HepG2 (cell line): ENCODE measurements at regions not wholly inside any gene's neighbourhood (a gene's known extent, or its start where the extent isn't known, plus 50 kb on each side); places are given as distances from the start of the nearest gene placed in this dataset.

Experiments
- ATF7 ChIP-seq, 2 experiments: fragments of 450-650 bp in 1 of 2; sonication (generic) in 1 of 2; formaldehyde crosslinking in 1 of 2; IDR thresholded peaks; 2 replicates each; pipeline versions ENCODE4 v1.4.0 to v1.6.1; 2016 to 2020; ENCODE audit warnings: antibody characterized with exemption in 1 of 2, mild to moderate bottlenecking in 1 of 2, missing genetic modification reagents in 1 of 2
- DNMT1 ChIP-seq: sonication (generic); formaldehyde crosslinking; IDR thresholded peaks from 2 replicates; pipeline ENCODE4 v1.5.1; 2020; ENCODE audit warnings: mild to moderate bottlenecking, missing genetic modification reagents
- KLF11 ChIP-seq: IDR thresholded peaks from 2 replicates; pipeline ENCODE4 v1.6.1; 2016; ENCODE audit warnings: missing compliant biosample characterization
- MED8 ChIP-seq: sonication (generic); formaldehyde crosslinking; IDR thresholded peaks from 2 replicates; pipeline ENCODE4 v1.8.1; 2023; ENCODE audit warnings: mild to moderate bottlenecking, missing genetic modification reagents; ENCODE audit not compliant: insufficient replicate concordance
- NFIB ChIP-seq: sonication (generic); formaldehyde crosslinking; IDR thresholded peaks from 2 replicates; pipeline ENCODE4 v1.9.0; 2021; ENCODE audit warnings: missing genetic modification reagents, mild to moderate bottlenecking, borderline replicate concordance
- NR2C2 ChIP-seq: sonication (generic); formaldehyde crosslinking; IDR thresholded peaks from 2 replicates; pipeline ENCODE4 v1.4.0; 2020; ENCODE audit warnings: missing genetic modification reagents, mild to moderate bottlenecking, moderate library complexity, borderline replicate concordance
- ZNF543 ChIP-seq: sonication (generic); formaldehyde crosslinking; IDR thresholded peaks from 2 replicates; pipeline ENCODE4 v1.4.0; 2020; ENCODE audit warnings: mild to moderate bottlenecking, missing genetic modification reagents
- ZNF549 ChIP-seq: sonication (generic); formaldehyde crosslinking; IDR thresholded peaks from 2 replicates; pipeline ENCODE4 v1.5.0; 2020; ENCODE audit warnings: missing genetic modification reagents
- ZNF713 ChIP-seq: sonication (generic); formaldehyde crosslinking; IDR thresholded peaks from 2 replicates; pipeline ENCODE4 v1.4.0; 2020; ENCODE audit warnings: mild to moderate bottlenecking, missing genetic modification reagents
- ZNF879 ChIP-seq: sonication (generic); formaldehyde crosslinking; IDR thresholded peaks from 2 replicates; pipeline ENCODE4 v1.8.1; 2023; ENCODE audit warnings: missing genetic modification reagents
- TF ChIP-seq, protein P1 (sequence below): sonication (generic); formaldehyde crosslinking; IDR thresholded peaks from 2 replicates; pipeline ENCODE4 v1.5.0; 2020; ENCODE audit warnings: mild to moderate bottlenecking, missing genetic modification reagents, moderate library complexity
- TF ChIP-seq, protein P2 (sequence below): sonication (generic); formaldehyde crosslinking; IDR thresholded peaks from 2 replicates; pipeline ENCODE4 v1.5.0; 2020; ENCODE audit warnings: missing genetic modification reagents, mild to moderate bottlenecking, borderline replicate concordance
- TF ChIP-seq, protein P3 (sequence below): sonication (generic); formaldehyde crosslinking; IDR thresholded peaks from 2 replicates; pipeline ENCODE4 v1.5.0; 2020; ENCODE audit warnings: mild to moderate bottlenecking, missing genetic modification reagents
- TF ChIP-seq, protein P4 (sequence below): sonication (generic); formaldehyde crosslinking; IDR thresholded peaks from 2 replicates; pipeline ENCODE4 v1.4.0; 2020; ENCODE audit warnings: mild to moderate bottlenecking, missing genetic modification reagents
- TF ChIP-seq, protein P5 (sequence below): sonication (generic); formaldehyde crosslinking; IDR thresholded peaks from 2 replicates; pipeline ENCODE4 v1.4.0; 2020; ENCODE audit warnings: mild to moderate bottlenecking, missing genetic modification reagents

DNA sequence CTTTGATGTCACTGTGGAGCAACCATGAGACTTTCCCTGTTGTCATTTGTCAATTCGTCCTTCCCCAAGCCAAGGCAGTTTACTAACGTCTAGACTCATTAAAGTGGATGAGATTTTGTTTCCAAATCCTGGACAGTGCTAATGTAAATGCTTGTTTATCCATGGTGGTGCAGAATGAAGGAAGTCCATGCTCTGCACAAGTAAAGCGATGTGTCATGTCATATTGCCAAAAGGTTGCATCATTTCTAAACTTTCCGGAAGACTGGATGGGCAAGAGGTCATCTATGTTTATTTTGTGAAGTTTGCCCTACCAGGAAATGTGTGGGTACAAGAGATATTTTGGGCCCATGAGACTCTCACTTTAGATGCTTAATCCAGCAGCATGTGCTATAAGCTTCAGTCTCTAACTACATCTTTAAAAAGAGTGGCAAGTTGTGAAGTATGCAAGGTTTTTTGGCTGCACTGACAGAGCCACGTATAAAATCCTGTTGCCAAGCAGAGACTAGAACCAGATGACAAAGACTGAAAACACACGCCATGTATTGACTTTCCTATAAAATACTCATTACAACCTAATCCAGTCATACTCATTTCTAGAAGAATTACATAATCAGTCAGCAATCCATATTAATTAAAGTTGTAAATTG, 72.1 kb upstream of the FNDC3B start (continued):
- TF ChIP-seq, protein P1, sequence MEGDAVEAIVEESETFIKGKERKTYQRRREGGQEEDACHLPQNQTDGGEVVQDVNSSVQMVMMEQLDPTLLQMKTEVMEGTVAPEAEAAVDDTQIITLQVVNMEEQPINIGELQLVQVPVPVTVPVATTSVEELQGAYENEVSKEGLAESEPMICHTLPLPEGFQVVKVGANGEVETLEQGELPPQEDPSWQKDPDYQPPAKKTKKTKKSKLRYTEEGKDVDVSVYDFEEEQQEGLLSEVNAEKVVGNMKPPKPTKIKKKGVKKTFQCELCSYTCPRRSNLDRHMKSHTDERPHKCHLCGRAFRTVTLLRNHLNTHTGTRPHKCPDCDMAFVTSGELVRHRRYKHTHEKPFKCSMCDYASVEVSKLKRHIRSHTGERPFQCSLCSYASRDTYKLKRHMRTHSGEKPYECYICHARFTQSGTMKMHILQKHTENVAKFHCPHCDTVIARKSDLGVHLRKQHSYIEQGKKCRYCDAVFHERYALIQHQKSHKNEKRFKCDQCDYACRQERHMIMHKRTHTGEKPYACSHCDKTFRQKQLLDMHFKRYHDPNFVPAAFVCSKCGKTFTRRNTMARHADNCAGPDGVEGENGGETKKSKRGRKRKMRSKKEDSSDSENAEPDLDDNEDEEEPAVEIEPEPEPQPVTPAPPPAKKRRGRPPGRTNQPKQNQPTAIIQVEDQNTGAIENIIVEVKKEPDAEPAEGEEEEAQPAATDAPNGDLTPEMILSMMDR (CRISPR knock-in tag): no peak
- TF ChIP-seq DNMT1 (CRISPR knock-in tag) (no peak), ZNF879 (no peak), ZNF713 (CRISPR knock-in tag) (no peak), NFIB (CRISPR knock-in tag) (no peak), ZNF549 (CRISPR knock-in tag) (no peak), KLF11 (no peak), MED8 (CRISPR knock-in tag) (peak; percentile 90), NR2C2 (CRISPR knock-in tag) (peak; percentile 93), ZNF543 (CRISPR knock-in tag) (no peak), ATF7 (IDR thresholded peaks at IDR 0.05) (peak; percentile 95), ATF7 (CRISPR knock-in tag; IDR thresholded peaks at IDR 0.05) (peak; percentile 94; the same call in 1 of the 2 replicates)
- TF ChIP-seq, protein P2, sequence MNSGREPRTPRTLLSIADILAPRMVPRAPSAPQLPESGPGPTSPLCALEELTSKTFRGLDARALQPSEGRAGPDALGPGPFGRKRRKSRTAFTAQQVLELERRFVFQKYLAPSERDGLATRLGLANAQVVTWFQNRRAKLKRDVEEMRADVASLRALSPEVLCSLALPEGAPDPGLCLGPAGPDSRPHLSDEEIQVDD: no peak
- TF ChIP-seq, protein P3, sequence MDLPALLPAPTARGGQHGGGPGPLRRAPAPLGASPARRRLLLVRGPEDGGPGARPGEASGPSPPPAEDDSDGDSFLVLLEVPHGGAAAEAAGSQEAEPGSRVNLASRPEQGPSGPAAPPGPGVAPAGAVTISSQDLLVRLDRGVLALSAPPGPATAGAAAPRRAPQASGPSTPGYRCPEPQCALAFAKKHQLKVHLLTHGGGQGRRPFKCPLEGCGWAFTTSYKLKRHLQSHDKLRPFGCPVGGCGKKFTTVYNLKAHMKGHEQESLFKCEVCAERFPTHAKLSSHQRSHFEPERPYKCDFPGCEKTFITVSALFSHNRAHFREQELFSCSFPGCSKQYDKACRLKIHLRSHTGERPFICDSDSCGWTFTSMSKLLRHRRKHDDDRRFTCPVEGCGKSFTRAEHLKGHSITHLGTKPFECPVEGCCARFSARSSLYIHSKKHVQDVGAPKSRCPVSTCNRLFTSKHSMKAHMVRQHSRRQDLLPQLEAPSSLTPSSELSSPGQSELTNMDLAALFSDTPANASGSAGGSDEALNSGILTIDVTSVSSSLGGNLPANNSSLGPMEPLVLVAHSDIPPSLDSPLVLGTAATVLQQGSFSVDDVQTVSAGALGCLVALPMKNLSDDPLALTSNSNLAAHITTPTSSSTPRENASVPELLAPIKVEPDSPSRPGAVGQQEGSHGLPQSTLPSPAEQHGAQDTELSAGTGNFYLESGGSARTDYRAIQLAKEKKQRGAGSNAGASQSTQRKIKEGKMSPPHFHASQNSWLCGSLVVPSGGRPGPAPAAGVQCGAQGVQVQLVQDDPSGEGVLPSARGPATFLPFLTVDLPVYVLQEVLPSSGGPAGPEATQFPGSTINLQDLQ (CRISPR knock-in tag): no peak
- TF ChIP-seq, protein P4, sequence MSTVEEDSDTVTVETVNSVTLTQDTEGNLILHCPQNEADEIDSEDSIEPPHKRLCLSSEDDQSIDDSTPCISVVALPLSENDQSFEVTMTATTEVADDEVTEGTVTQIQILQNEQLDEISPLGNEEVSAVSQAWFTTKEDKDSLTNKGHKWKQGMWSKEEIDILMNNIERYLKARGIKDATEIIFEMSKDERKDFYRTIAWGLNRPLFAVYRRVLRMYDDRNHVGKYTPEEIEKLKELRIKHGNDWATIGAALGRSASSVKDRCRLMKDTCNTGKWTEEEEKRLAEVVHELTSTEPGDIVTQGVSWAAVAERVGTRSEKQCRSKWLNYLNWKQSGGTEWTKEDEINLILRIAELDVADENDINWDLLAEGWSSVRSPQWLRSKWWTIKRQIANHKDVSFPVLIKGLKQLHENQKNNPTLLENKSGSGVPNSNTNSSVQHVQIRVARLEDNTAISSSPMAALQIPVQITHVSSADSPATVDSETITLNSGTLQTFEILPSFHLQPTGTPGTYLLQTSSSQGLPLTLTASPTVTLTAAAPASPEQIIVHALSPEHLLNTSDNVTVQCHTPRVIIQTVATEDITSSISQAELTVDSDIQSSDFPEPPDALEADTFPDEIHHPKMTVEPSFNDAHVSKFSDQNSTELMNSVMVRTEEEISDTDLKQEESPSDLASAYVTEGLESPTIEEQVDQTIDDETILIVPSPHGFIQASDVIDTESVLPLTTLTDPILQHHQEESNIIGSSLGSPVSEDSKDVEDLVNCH: 0 out of 2 replicates have a peak, but pooled peaks have one; percentile 59
- TF ChIP-seq, protein P5, sequence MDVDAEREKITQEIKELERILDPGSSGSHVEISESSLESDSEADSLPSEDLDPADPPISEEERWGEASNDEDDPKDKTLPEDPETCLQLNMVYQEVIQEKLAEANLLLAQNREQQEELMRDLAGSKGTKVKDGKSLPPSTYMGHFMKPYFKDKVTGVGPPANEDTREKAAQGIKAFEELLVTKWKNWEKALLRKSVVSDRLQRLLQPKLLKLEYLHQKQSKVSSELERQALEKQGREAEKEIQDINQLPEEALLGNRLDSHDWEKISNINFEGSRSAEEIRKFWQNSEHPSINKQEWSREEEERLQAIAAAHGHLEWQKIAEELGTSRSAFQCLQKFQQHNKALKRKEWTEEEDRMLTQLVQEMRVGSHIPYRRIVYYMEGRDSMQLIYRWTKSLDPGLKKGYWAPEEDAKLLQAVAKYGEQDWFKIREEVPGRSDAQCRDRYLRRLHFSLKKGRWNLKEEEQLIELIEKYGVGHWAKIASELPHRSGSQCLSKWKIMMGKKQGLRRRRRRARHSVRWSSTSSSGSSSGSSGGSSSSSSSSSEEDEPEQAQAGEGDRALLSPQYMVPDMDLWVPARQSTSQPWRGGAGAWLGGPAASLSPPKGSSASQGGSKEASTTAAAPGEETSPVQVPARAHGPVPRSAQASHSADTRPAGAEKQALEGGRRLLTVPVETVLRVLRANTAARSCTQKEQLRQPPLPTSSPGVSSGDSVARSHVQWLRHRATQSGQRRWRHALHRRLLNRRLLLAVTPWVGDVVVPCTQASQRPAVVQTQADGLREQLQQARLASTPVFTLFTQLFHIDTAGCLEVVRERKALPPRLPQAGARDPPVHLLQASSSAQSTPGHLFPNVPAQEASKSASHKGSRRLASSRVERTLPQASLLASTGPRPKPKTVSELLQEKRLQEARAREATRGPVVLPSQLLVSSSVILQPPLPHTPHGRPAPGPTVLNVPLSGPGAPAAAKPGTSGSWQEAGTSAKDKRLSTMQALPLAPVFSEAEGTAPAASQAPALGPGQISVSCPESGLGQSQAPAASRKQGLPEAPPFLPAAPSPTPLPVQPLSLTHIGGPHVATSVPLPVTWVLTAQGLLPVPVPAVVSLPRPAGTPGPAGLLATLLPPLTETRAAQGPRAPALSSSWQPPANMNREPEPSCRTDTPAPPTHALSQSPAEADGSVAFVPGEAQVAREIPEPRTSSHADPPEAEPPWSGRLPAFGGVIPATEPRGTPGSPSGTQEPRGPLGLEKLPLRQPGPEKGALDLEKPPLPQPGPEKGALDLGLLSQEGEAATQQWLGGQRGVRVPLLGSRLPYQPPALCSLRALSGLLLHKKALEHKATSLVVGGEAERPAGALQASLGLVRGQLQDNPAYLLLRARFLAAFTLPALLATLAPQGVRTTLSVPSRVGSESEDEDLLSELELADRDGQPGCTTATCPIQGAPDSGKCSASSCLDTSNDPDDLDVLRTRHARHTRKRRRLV: no peak; the same call in 1 of the 2 replicates
